Effector CD8-positive, alpha-beta T cell (primary cell): ENCODE measurements at regions not wholly inside any gene's neighbourhood (a gene's known extent, or its start where the extent isn't known, plus 50 kb on each side); places are given as distances from the start of the nearest gene placed in this dataset.

Source experiments
- DNase-seq: peaks from one replicate; lab custom pipeline; 2025; lab: John Stamatoyannopoulos, UW

DNA sequence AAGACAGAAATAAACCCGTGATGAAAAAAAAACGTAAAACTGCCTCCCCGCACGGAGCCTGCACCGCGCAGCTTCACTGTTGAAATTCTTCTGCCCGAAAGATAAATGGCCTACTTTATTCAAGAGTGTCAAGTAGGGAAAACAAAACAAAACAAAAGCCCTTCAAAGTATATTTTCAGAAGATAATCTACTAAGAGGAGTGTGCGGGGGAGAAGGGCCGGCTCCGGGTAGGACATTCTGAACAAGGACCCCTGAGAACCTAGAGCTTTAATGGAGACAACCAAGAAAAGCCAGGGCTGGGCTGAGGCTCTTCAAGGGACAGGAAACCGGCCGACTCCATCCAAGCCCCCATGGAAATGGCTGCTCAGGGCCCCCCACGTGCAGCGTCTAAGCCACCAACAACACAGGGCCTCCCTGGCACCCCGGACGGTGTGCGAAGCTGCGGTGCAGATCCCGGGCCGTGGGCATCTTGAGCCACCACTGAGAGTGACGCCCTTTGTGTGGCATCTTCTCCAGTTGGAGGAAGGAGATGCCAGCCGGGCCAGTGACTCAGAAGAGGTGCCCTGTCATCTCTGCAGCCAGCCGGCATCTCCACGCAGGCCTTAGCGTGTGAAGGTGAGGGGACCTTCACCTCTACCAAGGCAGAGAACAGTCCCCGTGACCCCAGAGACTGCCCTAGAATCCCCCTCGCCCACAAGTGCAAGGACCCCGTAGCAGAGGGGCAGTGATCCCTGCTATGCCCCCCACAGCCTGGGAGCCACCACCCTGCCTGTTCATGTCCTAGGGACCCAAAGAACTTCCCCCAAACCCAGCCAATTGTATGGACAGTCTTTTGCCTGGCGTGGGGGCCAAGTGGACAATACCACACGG is 250.8 kb downstream of the C16orf95 start:
- no peak for DNase-seq

GRCh38 chr16:87067003-87067556 is 250.1 kb downstream of the C16orf95 start:
- DNase-seq, result no peak

DNA sequence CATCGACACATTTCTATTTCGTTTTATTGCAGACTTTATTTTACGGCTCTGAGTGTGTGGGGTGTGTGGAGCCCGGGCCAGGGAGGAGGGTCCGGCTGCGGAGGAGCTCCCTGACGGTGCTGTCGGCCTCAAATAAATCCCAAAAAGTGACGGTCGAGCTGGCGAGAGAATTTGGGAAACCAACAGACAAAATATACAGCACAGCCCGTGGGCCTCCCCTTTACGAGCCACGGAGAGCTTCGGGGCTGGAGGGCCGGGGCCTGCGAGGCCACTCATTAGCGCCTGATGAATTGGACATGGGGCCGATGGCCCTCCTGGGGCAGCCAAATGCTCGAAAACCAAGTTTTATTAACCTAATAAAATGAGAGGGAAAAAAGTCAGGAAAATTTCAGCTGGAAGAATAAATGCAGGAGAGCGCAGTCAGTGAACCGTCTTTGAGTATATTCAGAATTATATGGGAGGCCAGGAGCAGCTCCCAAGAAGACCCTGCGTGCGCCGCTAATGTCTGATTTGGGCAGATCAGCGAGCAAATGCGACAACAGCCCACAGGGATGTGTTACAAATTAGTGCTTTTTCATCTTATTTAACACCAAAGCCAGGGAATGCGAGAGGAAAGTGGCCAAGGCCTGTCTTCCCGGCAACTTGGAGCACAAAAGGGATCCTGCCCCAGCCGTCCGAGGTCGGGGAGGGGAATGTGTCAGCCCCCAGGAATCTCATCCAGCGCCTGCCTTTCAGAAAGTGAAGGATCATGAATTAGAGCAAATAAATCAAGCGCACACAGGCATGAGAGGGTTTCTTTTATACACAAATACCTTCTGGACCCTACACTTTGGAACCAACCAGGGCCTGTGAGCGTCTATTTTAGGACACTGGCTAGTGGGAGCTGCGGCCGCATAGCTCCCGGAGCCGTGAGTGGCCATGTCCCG is 249.1 kb downstream of the C16orf95 start:
- no peak for DNase-seq

DNA sequence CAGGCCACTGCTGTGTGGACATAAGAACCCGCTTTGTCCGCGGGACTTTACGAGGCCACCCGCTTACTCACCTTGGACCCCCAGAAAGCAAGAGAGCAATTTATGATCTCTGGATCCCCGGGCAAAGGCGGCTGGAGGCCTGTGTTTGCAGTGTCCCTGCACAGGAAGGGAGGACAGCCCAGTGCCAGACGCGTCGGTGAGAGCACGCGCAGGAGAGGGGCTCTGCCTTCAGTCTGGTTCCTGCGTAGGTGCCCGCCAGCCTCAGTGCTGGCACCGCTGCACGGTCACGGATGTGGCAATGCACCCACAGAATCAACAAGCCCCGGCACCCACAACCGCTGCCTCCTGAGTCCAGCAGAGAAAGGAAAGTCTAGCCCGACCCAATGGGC is 248.4 kb downstream of the C16orf95 start:
- no peak for DNase-seq

DNA sequence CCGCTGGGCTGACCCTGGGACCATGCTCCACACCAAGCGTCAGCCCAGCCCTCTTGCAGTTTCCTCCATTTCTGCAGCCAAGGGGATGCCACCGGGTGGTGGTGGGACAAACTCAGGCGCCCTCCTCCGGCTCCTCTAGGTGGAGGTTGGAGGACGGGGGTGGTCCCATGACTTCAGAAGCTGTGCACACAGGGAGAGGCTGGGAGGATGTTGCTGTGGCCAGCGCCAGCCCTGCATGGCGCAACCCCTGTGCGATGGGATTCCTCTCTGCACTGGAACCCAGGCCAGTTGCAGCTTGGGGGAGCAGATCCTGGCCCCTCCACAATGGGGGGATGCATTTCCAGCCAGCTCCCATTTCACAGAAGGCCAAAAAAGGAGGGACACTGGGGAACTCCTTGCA is 246.5 kb downstream of the C16orf95 start:
- DNase-seq, result no peak

DNA sequence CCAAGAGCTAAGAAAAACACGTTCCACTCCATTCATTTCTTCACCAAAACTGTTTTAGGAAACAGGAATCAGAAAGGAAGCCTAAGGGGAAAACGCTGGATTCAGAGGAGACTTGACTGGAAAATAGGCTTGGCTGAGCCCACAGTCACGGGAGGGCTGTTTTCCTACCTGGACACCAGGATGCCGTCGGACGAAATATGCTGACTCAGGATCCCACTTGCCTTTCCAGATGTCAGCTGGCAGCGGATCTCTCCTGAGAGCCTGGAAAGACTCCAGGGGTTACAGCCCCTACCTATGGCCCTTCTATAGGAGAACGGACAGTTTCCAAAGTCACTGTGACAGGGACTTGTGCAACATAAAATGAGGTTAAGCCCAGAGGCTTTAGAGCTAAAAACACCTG is 245.1 kb downstream of the C16orf95 start:
- no peak for DNase-seq

- no peak for DNase-seq
These were observed 242.4 kb downstream of the C16orf95 start for GRCh38 chr16:87074641-87075318.

DNA sequence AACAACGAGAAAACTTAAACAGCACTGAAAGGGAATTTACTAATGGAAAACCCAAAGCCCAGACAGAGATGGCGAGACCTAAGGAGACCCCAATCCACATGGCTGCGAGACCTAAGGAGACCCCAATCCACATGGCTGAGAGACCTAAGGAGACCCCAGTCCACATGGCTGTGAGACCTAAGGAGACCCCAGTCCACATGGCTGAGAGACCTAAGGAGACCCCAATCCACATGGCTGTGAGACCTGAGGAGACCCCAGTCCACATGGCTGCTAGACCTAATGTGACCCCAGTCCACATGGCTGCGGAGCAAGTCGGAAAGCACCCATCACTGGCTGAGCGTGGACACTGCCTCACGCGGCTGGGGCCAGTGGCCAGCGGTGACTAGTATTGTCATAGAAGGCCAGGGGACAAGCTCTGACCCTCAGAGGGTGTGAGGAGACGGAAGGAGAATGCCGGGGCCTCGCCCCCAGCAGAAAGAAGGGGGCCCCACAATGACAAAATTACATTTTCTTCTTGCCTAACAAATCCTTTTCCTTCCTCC is 241.8 kb downstream of the C16orf95 start:
- no peak for DNase-seq

DNA sequence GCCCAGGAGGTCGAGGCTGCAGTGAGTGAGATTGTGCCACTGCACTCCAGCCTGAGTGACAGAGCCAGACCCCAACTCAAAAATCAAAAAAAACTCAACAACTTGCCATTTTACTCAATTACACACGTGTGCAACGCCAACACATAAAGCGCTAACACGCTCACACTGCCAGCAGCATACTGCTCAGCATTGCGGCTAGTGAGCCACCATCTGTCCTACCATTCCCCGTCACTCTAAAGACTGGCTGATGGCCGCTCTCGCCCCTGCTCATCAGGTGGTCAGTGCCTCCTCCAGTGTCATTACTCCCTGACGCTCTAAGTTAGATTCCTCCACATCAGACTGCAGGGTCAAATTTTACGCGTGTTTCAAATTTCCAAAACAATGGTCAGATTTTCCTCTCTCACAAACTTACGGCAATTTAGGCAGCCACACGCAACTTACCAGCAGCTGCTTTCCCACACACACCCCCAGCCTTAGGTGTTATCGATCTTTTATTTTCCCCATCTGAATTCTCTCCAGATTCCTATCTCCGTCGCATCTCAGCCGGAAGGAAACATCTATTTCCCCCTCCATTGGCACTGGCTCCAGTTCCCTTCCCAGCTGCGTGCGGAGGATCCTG is 240.8 kb downstream of the C16orf95 start:
- no peak for DNase-seq

DNA sequence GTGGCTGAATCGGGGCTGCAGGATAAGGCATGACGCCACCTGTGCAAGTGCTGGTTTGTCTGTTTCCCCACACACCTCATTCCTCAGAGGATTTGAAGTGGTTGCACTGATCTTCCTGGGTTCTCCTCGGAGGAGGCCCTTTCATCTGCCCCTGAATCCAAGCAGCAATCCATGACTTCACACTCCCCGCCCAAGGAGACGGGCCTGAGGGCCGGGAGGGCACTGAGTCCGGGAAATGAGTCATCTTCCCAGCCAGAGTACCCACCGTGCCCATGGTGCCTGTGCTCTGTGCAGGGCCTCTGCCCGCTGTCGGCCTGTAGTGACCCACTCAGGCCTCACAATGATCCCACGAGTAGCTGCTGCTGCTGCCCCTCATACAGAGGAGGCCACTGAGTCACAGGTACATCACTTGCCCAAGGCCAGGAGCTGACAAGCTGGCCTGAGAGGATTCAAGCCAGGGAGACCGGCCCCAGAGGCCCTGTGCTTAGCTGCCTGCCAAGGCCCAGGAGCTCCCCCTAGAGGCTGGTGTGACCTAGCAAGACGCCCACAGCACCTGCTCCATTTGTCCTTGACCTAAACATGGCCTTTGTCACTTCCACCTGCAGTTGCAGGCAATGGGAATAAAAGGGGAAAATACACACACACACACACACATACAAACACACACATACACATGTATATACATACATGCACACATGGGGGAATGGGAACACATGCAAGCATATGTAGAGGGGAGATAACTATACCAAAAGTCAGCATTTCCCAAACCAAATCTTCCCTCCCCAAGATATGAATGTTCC is 240.0 kb downstream of the C16orf95 start:
- no peak for DNase-seq

- no peak for DNase-seq
These were observed 239.5 kb downstream of the C16orf95 start for GRCh38 chr16:87077750-87078127.

- DNase-seq, result no peak
These were observed 236.5 kb downstream of the C16orf95 start for GRCh38 chr16:87080571-87081167.

DNA sequence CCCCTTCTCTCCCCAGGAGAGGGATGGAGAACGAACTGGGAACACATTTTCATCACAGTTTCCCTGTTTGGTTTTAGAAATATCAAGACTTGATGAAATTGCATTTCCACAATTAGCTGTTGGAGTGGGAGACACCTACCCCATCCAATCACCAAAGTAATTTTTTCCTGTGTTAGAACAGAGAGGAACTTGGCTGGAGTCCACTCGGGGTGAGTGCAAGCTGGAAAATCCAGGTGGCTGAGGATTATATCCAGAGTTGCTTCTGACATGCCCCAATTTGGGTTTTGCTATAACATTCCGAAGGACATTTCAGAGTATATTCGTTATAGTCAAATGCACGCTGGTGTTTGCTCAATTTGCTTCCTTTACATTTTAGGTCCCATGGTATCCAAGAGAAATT is 231.8 kb downstream of the C16orf95 start:
- no peak for DNase-seq

DNA sequence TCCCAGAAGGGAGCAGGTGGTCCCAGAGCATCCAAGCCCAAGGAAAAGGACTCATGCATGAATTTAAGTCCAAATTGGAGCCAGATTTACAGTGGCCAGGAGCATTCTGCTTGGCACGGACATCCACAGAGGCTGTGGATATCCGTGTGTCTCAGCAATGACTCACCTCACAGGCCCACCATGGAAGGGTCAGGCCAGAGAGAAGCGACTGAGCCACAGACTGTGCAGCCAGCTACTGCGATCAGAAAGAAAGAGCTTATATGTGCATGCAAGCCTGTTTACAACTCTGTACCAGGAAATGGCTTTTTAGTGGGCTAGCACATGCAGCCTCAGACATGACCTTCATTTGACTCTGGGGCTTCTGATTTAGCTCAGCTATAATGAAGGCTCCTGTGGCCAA is 231.0 kb downstream of the C16orf95 start:
- no peak for DNase-seq

DNA sequence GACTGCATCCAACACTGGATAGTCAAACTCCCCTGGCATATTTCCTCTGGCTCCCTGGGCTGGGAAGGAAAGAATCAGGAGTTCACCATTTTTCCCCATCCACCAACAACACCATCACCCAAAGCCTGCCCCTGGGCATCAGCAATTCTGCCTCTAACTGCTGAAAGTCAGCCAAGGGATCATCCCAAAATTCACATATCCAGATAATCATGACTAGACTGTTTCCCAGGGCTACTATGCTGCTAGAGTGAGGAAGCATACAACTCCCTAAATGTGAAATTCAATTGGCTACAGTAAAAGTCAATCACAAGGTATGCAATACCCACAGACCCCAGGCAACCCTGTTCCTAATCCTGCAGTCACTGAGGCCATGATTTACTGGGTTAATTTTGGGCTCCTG is 230.6 kb downstream of the C16orf95 start:
- no peak for DNase-seq

DNA sequence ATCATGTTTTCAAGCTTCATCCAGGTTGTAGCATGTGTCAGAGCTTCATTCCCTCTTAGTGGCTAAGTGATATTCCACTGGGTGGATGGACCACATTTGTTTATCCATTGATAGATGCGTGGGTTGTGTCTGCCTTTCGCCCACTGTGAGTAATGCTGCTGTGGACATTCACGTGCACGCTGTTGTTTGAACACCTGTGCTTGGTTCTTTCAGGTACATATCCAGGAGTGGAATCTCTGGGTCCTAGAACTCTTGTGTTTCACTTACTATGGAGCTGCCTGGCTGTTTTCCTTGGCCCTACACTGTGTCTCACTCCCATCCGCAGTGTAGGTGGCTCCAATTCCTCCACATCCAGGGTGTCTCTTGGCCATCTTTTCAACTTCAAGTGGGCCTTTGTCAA is 224.2 kb downstream of the C16orf95 start:
- no peak for DNase-seq

GRCh38 chr16:87093804-87094555 is 223.2 kb downstream of the C16orf95 start:
- no peak for DNase-seq

- DNase-seq, result no peak
These were observed 222.7 kb downstream of the C16orf95 start for GRCh38 chr16:87094556-87094865.

DNA sequence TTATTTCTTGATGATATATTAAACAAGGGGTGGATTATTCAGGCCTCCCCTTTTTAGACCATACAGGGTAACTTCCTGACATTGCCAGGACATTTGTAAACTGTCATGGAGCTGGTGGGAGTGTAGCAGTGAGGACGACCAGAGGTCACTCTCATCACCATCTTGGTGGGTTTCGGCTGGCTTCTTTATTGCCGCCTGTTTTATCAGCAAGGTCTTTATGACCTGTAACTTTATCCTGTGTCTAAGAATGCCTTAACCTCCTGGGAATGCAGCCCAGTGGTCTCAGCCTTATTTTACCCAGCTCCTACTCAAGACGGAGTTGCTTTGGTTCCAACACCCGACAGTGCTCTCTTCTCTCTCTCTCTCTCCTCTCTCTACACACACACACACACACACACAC is 221.9 kb downstream of the C16orf95 start:
- no peak for DNase-seq
